ENCODE measurements at regions not wholly inside any gene's neighbourhood (a gene's known extent, or its start where the extent isn't known, plus 50 kb on each side); places are given as distances from the start of the nearest gene placed in this dataset.

GRCh38 chr1:88608139-88608943, 75.7 kb upstream of the PKN2 start:
- intact Hi-C loops (cut with micrococcal nuclease; ENCODE audit: unreplicated experiment) = loop anchor here (5.0 kb wide), 1 partner anchor 269 kb away; no protein-coding TSS in a partner anchor
- Histone ChIP-seq H3K27ac (ENCODE audit: low read depth, low read length, poor library complexity, severe bottlenecking) (no peak overlapping the region), H3K36me3 (ENCODE audit: insufficient read depth, low read length, poor library complexity, severe bottlenecking) (no peaks in the 10 kb centered on the region), H3K4me1 (ENCODE audit: insufficient read depth, low read length, poor library complexity, severe bottlenecking) (no peaks in the 10 kb centered on the region), H3K4me3 (ENCODE audit: low read depth, low read length, poor library complexity, severe bottlenecking) (no peak overlapping the region), H3K27me3 (replicated peaks; ENCODE audit: insufficient read depth, low read depth, low read length, poor library complexity) (no peaks in the 10 kb centered on the region), H3K9me3 (ENCODE audit: low read depth, low read length, poor library complexity, severe bottlenecking) (no peaks in the 10 kb centered on the region)
- TF ChIP-seq, protein P1, sequence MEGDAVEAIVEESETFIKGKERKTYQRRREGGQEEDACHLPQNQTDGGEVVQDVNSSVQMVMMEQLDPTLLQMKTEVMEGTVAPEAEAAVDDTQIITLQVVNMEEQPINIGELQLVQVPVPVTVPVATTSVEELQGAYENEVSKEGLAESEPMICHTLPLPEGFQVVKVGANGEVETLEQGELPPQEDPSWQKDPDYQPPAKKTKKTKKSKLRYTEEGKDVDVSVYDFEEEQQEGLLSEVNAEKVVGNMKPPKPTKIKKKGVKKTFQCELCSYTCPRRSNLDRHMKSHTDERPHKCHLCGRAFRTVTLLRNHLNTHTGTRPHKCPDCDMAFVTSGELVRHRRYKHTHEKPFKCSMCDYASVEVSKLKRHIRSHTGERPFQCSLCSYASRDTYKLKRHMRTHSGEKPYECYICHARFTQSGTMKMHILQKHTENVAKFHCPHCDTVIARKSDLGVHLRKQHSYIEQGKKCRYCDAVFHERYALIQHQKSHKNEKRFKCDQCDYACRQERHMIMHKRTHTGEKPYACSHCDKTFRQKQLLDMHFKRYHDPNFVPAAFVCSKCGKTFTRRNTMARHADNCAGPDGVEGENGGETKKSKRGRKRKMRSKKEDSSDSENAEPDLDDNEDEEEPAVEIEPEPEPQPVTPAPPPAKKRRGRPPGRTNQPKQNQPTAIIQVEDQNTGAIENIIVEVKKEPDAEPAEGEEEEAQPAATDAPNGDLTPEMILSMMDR (conservative IDR thresholded peaks at IDR 0.05; ENCODE audit: low read depth, low read length) = peak; percentile 80
- TF ChIP-seq EZH2 (IDR thresholded peaks at IDR 0.05; ENCODE audit: borderline replicate concordance, low read depth, low read length, poor library complexity, severe bottlenecking) = no peak
- ChIA-PET CTCF (no interaction called here), POLR2A (ENCODE audit: low non-redundant PET) (no interaction called here)
- DNase-seq (ENCODE audit: low spot score) = peak; percentile 49
- BruUV-seq (replicated peaks) = no TSS peak

DNA sequence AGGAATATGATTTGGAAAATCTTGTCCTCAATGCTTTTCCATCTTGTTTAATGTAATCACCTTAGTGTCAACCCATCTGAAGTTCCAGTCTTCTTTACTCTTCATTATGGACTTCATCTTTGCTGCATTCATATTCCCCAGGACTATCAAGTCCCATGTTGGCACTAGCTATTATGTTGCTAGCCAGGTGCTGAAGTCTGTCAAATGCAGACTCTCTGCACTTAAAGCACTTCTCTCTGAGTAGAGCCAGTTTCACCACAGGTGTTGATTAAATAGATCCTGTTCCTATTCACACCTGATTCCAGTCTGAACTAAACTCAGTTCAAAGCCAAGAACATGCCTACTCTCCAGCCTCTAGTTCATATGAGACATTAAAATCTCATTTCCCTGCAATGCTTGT, 75.0 kb upstream of the PKN2 start:
- ChIA-PET CTCF (no interaction called here), POLR2A (ENCODE audit: low non-redundant PET) (no interaction called here)
- Histone ChIP-seq H3K27me3 (replicated peaks; ENCODE audit: insufficient read depth, low read depth, low read length, poor library complexity) (no peaks in the 10 kb centered on the region), H3K9me3 (ENCODE audit: low read depth, low read length, poor library complexity, severe bottlenecking) (no peaks in the 10 kb centered on the region), H3K4me1 (ENCODE audit: insufficient read depth, low read length, poor library complexity, severe bottlenecking) (no peaks in the 10 kb centered on the region), H3K36me3 (ENCODE audit: insufficient read depth, low read length, poor library complexity, severe bottlenecking) (no peaks in the 10 kb centered on the region), H3K27ac (ENCODE audit: low read depth, low read length, poor library complexity, severe bottlenecking) (no peak overlapping the region), H3K4me3 (ENCODE audit: low read depth, low read length, poor library complexity, severe bottlenecking) (no peak overlapping the region)
- no TSS peak for BruUV-seq (replicated peaks)
- no peak for DNase-seq (ENCODE audit: low spot score)
- intact Hi-C loops (cut with micrococcal nuclease; ENCODE audit: unreplicated experiment) = loop anchor here (5.0 kb wide), 1 partner anchor 268 kb away; no protein-coding TSS in a partner anchor
- TF ChIP-seq, protein P1 (conservative IDR thresholded peaks at IDR 0.05; ENCODE audit: low read depth, low read length) = no peak
- TF ChIP-seq EZH2 (IDR thresholded peaks at IDR 0.05; ENCODE audit: borderline replicate concordance, low read depth, low read length, poor library complexity, severe bottlenecking) = no peak

DNA sequence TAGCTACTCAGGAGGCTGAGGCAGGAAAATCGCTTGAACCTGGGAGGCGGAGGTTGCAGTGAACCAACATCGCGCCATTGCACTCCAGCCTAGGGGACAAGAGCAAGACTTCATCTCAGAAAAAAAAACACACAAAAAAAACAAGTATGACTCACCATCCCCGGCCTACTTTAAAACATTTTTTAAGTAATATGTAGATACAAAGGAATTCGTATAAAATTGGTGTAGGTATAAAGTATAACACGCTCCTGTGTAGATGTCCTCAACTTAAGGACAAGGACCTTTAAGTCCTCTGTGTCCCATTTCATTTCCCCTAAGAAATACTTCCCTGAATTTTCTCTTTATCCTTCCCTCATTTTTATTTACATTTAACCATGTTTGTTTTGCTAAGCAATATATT, 73.4 kb upstream of the PKN2 start:
- H3K4me1 ChIP-seq (ENCODE audit: insufficient read depth, low read length, poor library complexity, severe bottlenecking) = no peaks in the 10 kb centered on the region
- CTCF ChIA-PET = no interaction called here
- POLR2A ChIA-PET (ENCODE audit: low non-redundant PET) = no interaction called here
- TF ChIP-seq EZH2 (IDR thresholded peaks at IDR 0.05; ENCODE audit: borderline replicate concordance, low read depth, low read length, poor library complexity, severe bottlenecking) = no peak
- TF ChIP-seq, protein P1 (conservative IDR thresholded peaks at IDR 0.05; ENCODE audit: low read depth, low read length) = no peak
- H3K27ac ChIP-seq (ENCODE audit: low read depth, low read length, poor library complexity, severe bottlenecking) = no peak overlapping the region
- BruUV-seq (replicated peaks) = no TSS peak
- intact Hi-C loops (cut with micrococcal nuclease; ENCODE audit: unreplicated experiment) = no loop called here
- H3K27me3 ChIP-seq (replicated peaks; ENCODE audit: insufficient read depth, low read depth, low read length, poor library complexity) = no peaks in the 10 kb centered on the region
- no peaks in the 10 kb centered on the region for H3K36me3 ChIP-seq (ENCODE audit: insufficient read depth, low read length, poor library complexity, severe bottlenecking)
- no peaks in the 10 kb centered on the region for H3K9me3 ChIP-seq (ENCODE audit: low read depth, low read length, poor library complexity, severe bottlenecking)
- no peak for DNase-seq (ENCODE audit: low spot score)
- H3K4me3 ChIP-seq (ENCODE audit: low read depth, low read length, poor library complexity, severe bottlenecking) = no peak overlapping the region

All from A673 (cell line).